ENCODE measurements at regions not wholly inside any gene's neighbourhood (a gene's known extent, or its start where the extent isn't known, plus 50 kb on each side); places are given as distances from the start of the nearest gene placed in this dataset.

DNA sequence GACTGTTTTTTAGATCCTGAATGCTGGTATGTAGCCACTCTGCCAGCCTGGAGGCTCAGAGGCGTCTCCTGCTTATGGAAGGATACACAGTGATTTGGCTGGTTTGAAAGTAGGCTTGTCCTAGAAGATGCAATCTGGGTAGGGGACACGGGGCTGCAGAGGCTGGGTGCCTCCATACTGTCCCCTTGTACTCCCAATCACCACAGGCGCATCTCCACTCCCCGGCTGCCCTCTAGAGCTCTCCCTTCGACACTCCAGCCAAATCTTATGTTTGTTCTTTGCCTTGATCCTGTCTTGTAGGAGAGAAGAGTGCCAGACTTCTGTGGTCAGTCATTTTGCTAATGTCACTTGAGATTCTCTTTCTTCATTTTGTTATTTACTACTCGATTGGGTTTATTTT, 168.8 kb upstream of the THRB start:
- peaks cover 18% of the 10 kb centered on the region for H3K4me1 ChIP-seq
- no peak for ATAC-seq
- intact Hi-C loops (cut with DNase I) = no loop called here
- H3K27me3 ChIP-seq = no peaks in the 10 kb centered on the region
- TF ChIP-seq, protein P1, sequence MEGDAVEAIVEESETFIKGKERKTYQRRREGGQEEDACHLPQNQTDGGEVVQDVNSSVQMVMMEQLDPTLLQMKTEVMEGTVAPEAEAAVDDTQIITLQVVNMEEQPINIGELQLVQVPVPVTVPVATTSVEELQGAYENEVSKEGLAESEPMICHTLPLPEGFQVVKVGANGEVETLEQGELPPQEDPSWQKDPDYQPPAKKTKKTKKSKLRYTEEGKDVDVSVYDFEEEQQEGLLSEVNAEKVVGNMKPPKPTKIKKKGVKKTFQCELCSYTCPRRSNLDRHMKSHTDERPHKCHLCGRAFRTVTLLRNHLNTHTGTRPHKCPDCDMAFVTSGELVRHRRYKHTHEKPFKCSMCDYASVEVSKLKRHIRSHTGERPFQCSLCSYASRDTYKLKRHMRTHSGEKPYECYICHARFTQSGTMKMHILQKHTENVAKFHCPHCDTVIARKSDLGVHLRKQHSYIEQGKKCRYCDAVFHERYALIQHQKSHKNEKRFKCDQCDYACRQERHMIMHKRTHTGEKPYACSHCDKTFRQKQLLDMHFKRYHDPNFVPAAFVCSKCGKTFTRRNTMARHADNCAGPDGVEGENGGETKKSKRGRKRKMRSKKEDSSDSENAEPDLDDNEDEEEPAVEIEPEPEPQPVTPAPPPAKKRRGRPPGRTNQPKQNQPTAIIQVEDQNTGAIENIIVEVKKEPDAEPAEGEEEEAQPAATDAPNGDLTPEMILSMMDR (IDR thresholded peaks at IDR 0.05) = no peak
- no peak for TF ChIP-seq POLR2A (IDR thresholded peaks at IDR 0.05)
- 73 to 85% methylated on average over 6 of the region's 6 CpGs for WGBS, 2 donors
- no peaks in the 10 kb centered on the region for H3K36me3 ChIP-seq (replicated peaks in 1 of 2; ENCODE audit: insufficient read depth in 1 of 2, low read depth in 2 of 2)
- no peak for DNase-seq
- peak overlapping the region in 3 of 4 donors; percentile 35 to 44 (median 36) for H3K27ac ChIP-seq
- no peaks in the 10 kb centered on the region for H3K9me3 ChIP-seq
- H3K4me3 ChIP-seq = no peak overlapping the region

DNA sequence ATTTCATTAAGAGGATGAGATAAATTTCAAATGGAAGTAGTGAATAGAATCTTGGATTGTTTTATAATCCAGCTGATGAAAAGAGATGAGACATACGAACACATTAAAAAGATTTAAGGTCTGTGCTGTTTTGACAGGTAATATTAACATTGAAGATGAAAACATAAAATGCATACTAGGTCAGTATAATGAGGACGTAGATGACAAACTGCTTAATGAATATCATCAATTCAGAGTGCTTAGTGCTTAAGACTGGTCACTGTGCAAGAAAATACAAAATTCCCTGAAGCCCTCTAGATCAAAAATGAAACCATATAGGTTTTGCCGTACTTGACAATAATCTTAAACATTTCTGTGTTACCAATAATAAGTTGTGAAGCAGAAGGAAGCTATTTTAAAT, 173.4 kb upstream of the THRB start:
- no peak for TF ChIP-seq POLR2A (IDR thresholded peaks at IDR 0.05)
- TF ChIP-seq, protein P1 (IDR thresholded peaks at IDR 0.05) = no peak
- WGBS, 2 donors = 82 to 94% methylated on average over 3 of the region's 3 CpGs
- Histone ChIP-seq H3K36me3 (replicated peaks in 1 of 2; ENCODE audit: insufficient read depth in 1 of 2, low read depth in 2 of 2) (no peaks in the 10 kb centered on the region), H3K27ac (no peak overlapping the region), H3K9me3 (peaks cover 0 to 3% (median 0%) of the 10 kb centered on the region in 3 donors), H3K4me3 (no peak overlapping the region), H3K27me3 (no peaks in the 10 kb centered on the region), H3K4me1 (peaks cover under 1% of the 10 kb centered on the region)
- DNase-seq = no peak
- ATAC-seq = no peak
- intact Hi-C loops (cut with DNase I) = no loop called here

DNA sequence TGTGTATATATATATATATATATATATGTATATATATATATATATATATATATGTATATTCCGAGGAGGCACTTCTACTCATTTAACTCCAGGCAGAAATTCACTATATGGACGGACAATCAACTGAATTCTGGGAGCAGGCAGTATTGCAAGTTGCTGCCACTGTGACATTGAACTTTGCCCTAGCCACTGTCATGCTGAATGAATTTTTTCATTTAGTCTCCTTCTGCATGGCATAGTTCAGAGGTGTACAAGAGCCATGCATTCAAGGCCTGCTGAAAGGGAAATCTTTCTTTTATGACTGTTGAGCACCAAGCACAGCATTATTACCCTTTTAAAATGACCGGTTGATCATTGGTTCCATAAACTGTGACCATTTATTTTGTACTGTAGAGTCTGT, 176.2 kb upstream of the THRB start:
- Histone ChIP-seq H3K36me3 (replicated peaks in 1 of 2; ENCODE audit: insufficient read depth in 1 of 2, low read depth in 2 of 2) (no peaks in the 10 kb centered on the region), H3K4me1 (no peaks in the 10 kb centered on the region), H3K27ac (no peak overlapping the region), H3K4me3 (no peak overlapping the region), H3K9me3 (peaks cover 0 to 3% (median 0%) of the 10 kb centered on the region in 3 donors), H3K27me3 (no peaks in the 10 kb centered on the region)
- WGBS, 2 donors = 83 to 89% methylated on average over 3 of the region's 3 CpGs
- intact Hi-C loops (cut with DNase I) = no loop called here
- DNase-seq = no peak
- TF ChIP-seq, protein P1 (IDR thresholded peaks at IDR 0.05) = no peak
- TF ChIP-seq POLR2A (IDR thresholded peaks at IDR 0.05) = no peak
- ATAC-seq = no peak

DNA sequence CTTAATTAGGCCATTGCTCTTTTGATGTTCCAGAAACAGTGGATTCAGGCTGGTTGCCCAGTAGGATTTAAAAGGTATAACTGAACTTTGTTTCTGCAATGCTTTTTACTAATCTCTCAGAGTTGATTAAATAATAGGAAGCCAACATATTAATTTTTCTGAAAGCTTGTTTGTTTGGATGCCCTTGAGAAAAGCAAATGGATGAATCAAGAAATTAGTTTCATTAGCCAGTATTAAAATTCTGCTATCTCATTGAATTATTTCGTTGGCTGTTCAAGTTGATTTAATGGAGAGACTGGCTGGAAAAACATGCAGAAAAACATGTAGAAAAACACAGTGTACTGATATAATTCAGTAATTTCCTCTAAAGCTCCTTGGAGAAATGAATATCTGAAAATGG, 178.9 kb upstream of the THRB start:
- no peak for DNase-seq
- intact Hi-C loops (cut with DNase I) = no loop called here
- Histone ChIP-seq H3K27ac (no peak overlapping the region), H3K36me3 (replicated peaks in 1 of 2; ENCODE audit: insufficient read depth in 1 of 2, low read depth in 2 of 2) (no peaks in the 10 kb centered on the region), H3K4me1 (no peaks in the 10 kb centered on the region), H3K4me3 (no peak overlapping the region), H3K27me3 (no peaks in the 10 kb centered on the region), H3K9me3 (peaks cover 0 to 3% (median 0%) of the 10 kb centered on the region in 3 donors)
- TF ChIP-seq, protein P1 (IDR thresholded peaks at IDR 0.05) = no peak
- no peak for TF ChIP-seq POLR2A (IDR thresholded peaks at IDR 0.05)
- WGBS, 2 donors = 77 to 84% methylated on average over 1 of the region's 1 CpG
- no peak for ATAC-seq

DNA sequence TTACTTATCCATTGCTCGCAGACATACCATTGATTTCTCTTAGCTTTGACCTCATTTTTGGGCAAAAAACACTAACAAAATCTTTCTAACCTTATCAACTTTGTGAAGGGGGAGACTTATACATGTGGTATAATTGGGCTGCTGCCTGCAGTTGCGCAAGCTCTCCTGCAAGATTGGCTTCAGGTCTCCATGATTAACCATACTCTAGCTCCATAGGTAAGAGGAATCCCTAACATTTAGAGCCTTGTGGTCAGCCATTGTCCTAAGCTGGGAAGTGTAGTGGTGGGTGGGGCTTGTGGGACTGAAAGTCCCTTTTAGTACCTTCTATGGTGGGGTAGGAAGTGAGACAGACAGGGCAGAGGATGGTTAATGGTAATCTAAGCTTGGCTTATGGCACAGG, 179.6 kb upstream of the THRB start:
- no peak for DNase-seq
- Histone ChIP-seq H3K27ac (no peak overlapping the region), H3K4me1 (no peaks in the 10 kb centered on the region), H3K9me3 (peaks cover 0 to 3% (median 0%) of the 10 kb centered on the region in 3 donors), H3K27me3 (no peaks in the 10 kb centered on the region), H3K4me3 (no peak overlapping the region), H3K36me3 (replicated peaks in 1 of 2; ENCODE audit: insufficient read depth in 1 of 2, low read depth in 2 of 2) (no peaks in the 10 kb centered on the region)
- TF ChIP-seq POLR2A (IDR thresholded peaks at IDR 0.05) = no peak
- TF ChIP-seq, protein P1 (IDR thresholded peaks at IDR 0.05) = no peak
- ATAC-seq = no peak
- WGBS, 2 donors = 78 to 81% methylated on average over 2 of the region's 2 CpGs
- intact Hi-C loops (cut with DNase I) = no loop called here
